ENCODE measurements at regions not wholly inside any gene's neighbourhood (a gene's known extent, or its start where the extent isn't known, plus 50 kb on each side); places are given as distances from the start of the nearest gene placed in this dataset.

- H3K4me2 ChIP-seq (ENCODE audit: low read length): no peak overlapping the region
- no peak overlapping the region for H3K9ac ChIP-seq (ENCODE audit: low read length)
- H3K9me2 ChIP-seq (replicated peaks; ENCODE audit: low read length): no peaks in the 10 kb centered on the region
- no peak overlapping the region for H2AFZ ChIP-seq (ENCODE audit: low read length)
- no peaks in the 10 kb centered on the region for H3F3A ChIP-seq (ENCODE audit: low read length, unreplicated experiment)
- no peak overlapping the region for H3K27ac ChIP-seq (ENCODE audit: low read length)
- H3K4me3 ChIP-seq (ENCODE audit: low read length): no peak overlapping the region
- ATAC-seq: no peak
- no peaks in the 10 kb centered on the region for H3K27me3 ChIP-seq (ENCODE audit: low read length)
- CTCF ChIA-PET: no interaction called here
- intact Hi-C loops (cut with micrococcal nuclease): loop anchor here (10.0 kb wide), 1 partner anchor 95 kb away; no protein-coding TSS in a partner anchor
- TF ChIP-seq EZH2 (IDR thresholded peaks at IDR 0.05; ENCODE audit: low read length, unreplicated experiment): no peak
- TF ChIP-seq EZH2phosphoT487 (IDR thresholded peaks at IDR 0.05; ENCODE audit: borderline replicate concordance, low read length): no peak
- no peak for TF ChIP-seq CTCF (conservative IDR thresholded peaks at IDR 0.05; ENCODE audit: low read depth, low read length)
- H3K36me3 ChIP-seq (ENCODE audit: low read depth, low read length): no peaks in the 10 kb centered on the region
- DNase-seq: no peak
- POLR2A ChIA-PET (ENCODE audit: unreplicated experiment): no interaction called here
- no peaks in the 10 kb centered on the region for H3K79me2 ChIP-seq (ENCODE audit: low read length)
- H4K20me1 ChIP-seq (ENCODE audit: low read length): no peaks in the 10 kb centered on the region
- no peaks in the 10 kb centered on the region for H3K9me3 ChIP-seq (ENCODE audit: low read length)
- BruUV-seq (replicated peaks): no TSS peak
- peaks cover 11% of the 10 kb centered on the region for H3K4me1 ChIP-seq (ENCODE audit: insufficient read depth, low read length)
Measured at GRCh38 chr15:47570044-47570443, 147.3 kb upstream of the SEMA6D start.

- no peaks in the 10 kb centered on the region for H3K36me3 ChIP-seq (ENCODE audit: low read depth, low read length)
- H2AFZ ChIP-seq (ENCODE audit: low read length): no peak overlapping the region
- H3K4me1 ChIP-seq (ENCODE audit: insufficient read depth, low read length): peaks cover 12% of the 10 kb centered on the region
- no peaks in the 10 kb centered on the region for H3K9me2 ChIP-seq (replicated peaks; ENCODE audit: low read length)
- H3K9ac ChIP-seq (ENCODE audit: low read length): no peak overlapping the region
- no peaks in the 10 kb centered on the region for H3F3A ChIP-seq (ENCODE audit: low read length, unreplicated experiment)
- H3K4me2 ChIP-seq (ENCODE audit: low read length): no peak overlapping the region
- H3K9me3 ChIP-seq (ENCODE audit: low read length): no peaks in the 10 kb centered on the region
- no peak for DNase-seq
- intact Hi-C loops (cut with micrococcal nuclease): loop anchor here (10.0 kb wide), 1 partner anchor 94 kb away; no protein-coding TSS in a partner anchor
- H3K27ac ChIP-seq (ENCODE audit: low read length): no peak overlapping the region
- H3K79me2 ChIP-seq (ENCODE audit: low read length): no peaks in the 10 kb centered on the region
- ATAC-seq: no peak
- TF ChIP-seq EZH2 (IDR thresholded peaks at IDR 0.05; ENCODE audit: low read length, unreplicated experiment) (no peak), CTCF (conservative IDR thresholded peaks at IDR 0.05; ENCODE audit: low read depth, low read length) (no peak), EZH2phosphoT487 (IDR thresholded peaks at IDR 0.05; ENCODE audit: borderline replicate concordance, low read length) (no peak)
- ChIA-PET POLR2A (ENCODE audit: unreplicated experiment) (no interaction called here), CTCF (no interaction called here)
- BruUV-seq (replicated peaks): no TSS peak
- H3K27me3 ChIP-seq (ENCODE audit: low read length): no peaks in the 10 kb centered on the region
- H4K20me1 ChIP-seq (ENCODE audit: low read length): no peaks in the 10 kb centered on the region
- no peak overlapping the region for H3K4me3 ChIP-seq (ENCODE audit: low read length)
Measured at GRCh38 chr15:47570451-47570850, 146.9 kb upstream of the SEMA6D start.

- Histone ChIP-seq H3K27ac (ENCODE audit: low read length) (no peak overlapping the region), H3K4me3 (ENCODE audit: low read length) (no peak overlapping the region), H3K4me1 (ENCODE audit: insufficient read depth, low read length) (peaks cover 15% of the 10 kb centered on the region), H3K9me2 (replicated peaks; ENCODE audit: low read length) (no peaks in the 10 kb centered on the region), H3K79me2 (ENCODE audit: low read length) (no peaks in the 10 kb centered on the region), H3K9ac (ENCODE audit: low read length) (no peak overlapping the region), H3K4me2 (ENCODE audit: low read length) (no peak overlapping the region), H3K27me3 (ENCODE audit: low read length) (no peaks in the 10 kb centered on the region), H3K36me3 (ENCODE audit: low read depth, low read length) (no peaks in the 10 kb centered on the region), H3K9me3 (ENCODE audit: low read length) (no peaks in the 10 kb centered on the region), H3F3A (ENCODE audit: low read length, unreplicated experiment) (no peaks in the 10 kb centered on the region), H4K20me1 (ENCODE audit: low read length) (no peaks in the 10 kb centered on the region), H2AFZ (ENCODE audit: low read length) (no peak overlapping the region)
- CTCF ChIA-PET: no interaction called here
- ATAC-seq (no peak), DNase-seq (no peak)
- POLR2A ChIA-PET (ENCODE audit: unreplicated experiment): no interaction called here
- intact Hi-C loops (cut with micrococcal nuclease): loop anchor here (10.0 kb wide), 1 partner anchor 94 kb away; no protein-coding TSS in a partner anchor
- TF ChIP-seq EZH2 (IDR thresholded peaks at IDR 0.05; ENCODE audit: low read length, unreplicated experiment): no peak
- no peak for TF ChIP-seq CTCF (conservative IDR thresholded peaks at IDR 0.05; ENCODE audit: low read depth, low read length)
- TF ChIP-seq EZH2phosphoT487 (IDR thresholded peaks at IDR 0.05; ENCODE audit: borderline replicate concordance, low read length): no peak
- no TSS peak for BruUV-seq (replicated peaks)
Measured at GRCh38 chr15:47570881-47571640, 146.2 kb upstream of the SEMA6D start.

All from PC-3 (cell line).